Right cardiac atrium (tissue), 5 donors: ENCODE measurements at regions not wholly inside any gene's neighbourhood (a gene's known extent, or its start where the extent isn't known, plus 50 kb on each side); places are given as distances from the start of the nearest gene placed in this dataset.
A peak's percentile ranks its signal among the peaks of the same experiment; 100 is the strongest.

ENCODE experiments used
- ATAC-seq, 2 donors: fragments of 200-7000 bp; cut with Tn5 transposase; one replicate each; pipeline versions ENCODE4 v1.8.0 to v1.9.1; 2020; ENCODE audit warnings: moderate library complexity in 2 of 2, mild to moderate bottlenecking in 1 of 2
- DNase-seq, 3 donors: peaks; one replicate each; pipeline ENCODE4 v3.0.0-alpha.2; 2020
- H3K27ac ChIP-seq: one replicate; pipeline ENCODE4 v1.5.1; 2013; ENCODE audit warnings: mild to moderate bottlenecking, low read length, control low read depth, moderate library complexity
- H3K27me3 ChIP-seq: one replicate; pipeline ENCODE4 v1.6.1; 2013; ENCODE audit not compliant: control insufficient read depth, insufficient read depth
- H3K4me1 ChIP-seq: one replicate; pipeline ENCODE4 v1.6.1; 2013; ENCODE audit warnings: low read length; ENCODE audit not compliant: control insufficient read depth, insufficient read depth
- H3K4me3 ChIP-seq: one replicate; pipeline ENCODE4 v1.5.1; 2013; ENCODE audit warnings: low read length, control low read depth
- H3K9me3 ChIP-seq: one replicate; pipeline ENCODE4 v1.6.1; 2013; ENCODE audit warnings: low read length; ENCODE audit not compliant: control insufficient read depth
- WGBS: extraction: QIAGEN DNeasy Blood & Tissue Kit; methylation state at CpG from one replicate; pipeline ENCODE4 v1.1.7; 2013; 5-methylcytosine and 5-hydroxymethylcytosine counted together
- intact Hi-C, 4 donors: fragments of 100-400 bp; cut with DNase I; formaldehyde crosslinking; loops; one replicate each; pipeline versions ENCODE4 v1.11.0 to v1.14.0; 2022 to 2023
- donor health status: healthy with polysubstance abuse.
- donor health status: DM: no; HTN: yes; CAD: no.
- donor health status: DM: no; HTN: no; CAD: no.
- donor health status: DM: no; HTN: yes; CAD: no; lungs with severe emphysema.
- donor health status: DM: yes; HTN: yes; CAD: no.

DNA sequence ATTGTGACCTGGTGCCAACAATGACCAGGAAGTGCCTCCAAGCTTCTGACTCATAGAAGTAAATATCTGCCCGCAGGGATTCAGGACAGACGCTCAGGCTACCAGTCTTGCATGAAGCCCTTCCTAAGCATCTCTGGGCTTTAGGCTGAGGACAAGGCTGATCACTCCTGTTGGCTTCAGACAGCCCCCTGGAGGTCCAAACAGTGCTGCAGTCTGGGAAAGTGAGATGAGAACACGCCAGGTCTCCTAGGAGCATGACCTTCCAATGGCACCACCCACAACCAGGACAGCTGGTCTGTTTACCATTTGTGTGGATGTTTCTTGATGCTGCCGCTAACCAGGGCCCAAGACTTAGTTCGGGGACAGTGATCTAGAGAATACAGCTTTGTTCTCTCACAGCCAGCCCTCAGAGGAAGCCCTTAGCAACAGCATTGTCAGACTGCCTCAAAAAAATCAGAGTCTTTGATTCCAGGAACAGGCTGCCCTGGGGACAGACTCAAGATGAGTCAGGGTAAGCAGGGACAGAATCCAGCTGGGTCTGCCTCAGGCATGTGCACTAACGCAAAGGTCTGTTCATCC, 111.2 kb downstream of the ZNF280B start:
- no peaks in the 10 kb centered on the region for H3K4me1 ChIP-seq
- H3K4me3 ChIP-seq = no peak overlapping the region
- ATAC-seq (peak; percentile 88 to 89), DNase-seq (peak in 2 of 3 donors; percentile 51 to 66)
- 41% methylated on average over 6 of the region's 6 CpGs for WGBS
- intact Hi-C loops = loop anchor here in 1 of 4 donors (2.0 kb wide), 1 partner anchor 49 kb away; no protein-coding TSS in a partner anchor
- no peaks in the 10 kb centered on the region for H3K27me3 ChIP-seq
- H3K9me3 ChIP-seq = no peaks in the 10 kb centered on the region
- H3K27ac ChIP-seq = peak overlapping the region; percentile 18

DNA sequence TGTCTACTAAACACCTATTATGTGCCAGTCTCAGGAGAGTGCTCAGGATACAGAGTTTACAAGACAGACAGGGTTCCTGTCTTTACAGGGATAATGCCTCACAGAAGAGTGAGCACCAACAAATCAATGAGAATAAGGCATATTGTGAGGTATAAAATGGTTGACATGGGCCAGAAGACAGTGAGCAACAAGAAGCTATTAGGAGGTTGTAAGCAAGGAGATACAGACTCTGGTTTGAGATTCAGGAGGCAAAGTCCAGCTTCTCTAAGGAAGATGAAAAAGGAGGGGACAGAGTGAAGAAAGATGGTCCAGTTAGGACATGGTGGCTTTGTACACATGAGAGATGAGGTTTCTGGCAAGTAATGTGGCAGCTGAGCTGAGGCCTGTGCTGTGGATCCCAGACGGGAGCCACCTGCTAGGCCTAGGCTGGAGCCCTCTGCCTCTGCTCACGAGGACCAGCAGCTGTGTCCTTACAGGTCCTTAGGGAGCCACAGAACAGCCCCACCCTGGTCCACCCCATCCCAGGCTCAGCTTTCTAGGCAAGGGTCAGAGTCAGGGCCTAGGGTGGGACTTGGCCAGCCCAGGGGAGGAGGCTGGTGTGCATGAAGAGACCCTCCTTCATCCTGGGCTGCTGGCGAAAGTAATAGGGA, 110.5 kb downstream of the ZNF280B start:
- H3K4me1 ChIP-seq = no peaks in the 10 kb centered on the region
- ATAC-seq (peak; percentile 42 to 75), DNase-seq (peak in 2 of 3 donors; percentile 37 to 62)
- H3K9me3 ChIP-seq = no peaks in the 10 kb centered on the region
- no peaks in the 10 kb centered on the region for H3K27me3 ChIP-seq
- no peak overlapping the region for H3K27ac ChIP-seq
- WGBS = 62% methylated on average over 3 of the region's 3 CpGs
- H3K4me3 ChIP-seq = no peak overlapping the region
- intact Hi-C loops = loop anchor here in 1 of 4 donors (2.0 kb wide), 1 partner anchor 49 kb away; no protein-coding TSS in a partner anchor

DNA sequence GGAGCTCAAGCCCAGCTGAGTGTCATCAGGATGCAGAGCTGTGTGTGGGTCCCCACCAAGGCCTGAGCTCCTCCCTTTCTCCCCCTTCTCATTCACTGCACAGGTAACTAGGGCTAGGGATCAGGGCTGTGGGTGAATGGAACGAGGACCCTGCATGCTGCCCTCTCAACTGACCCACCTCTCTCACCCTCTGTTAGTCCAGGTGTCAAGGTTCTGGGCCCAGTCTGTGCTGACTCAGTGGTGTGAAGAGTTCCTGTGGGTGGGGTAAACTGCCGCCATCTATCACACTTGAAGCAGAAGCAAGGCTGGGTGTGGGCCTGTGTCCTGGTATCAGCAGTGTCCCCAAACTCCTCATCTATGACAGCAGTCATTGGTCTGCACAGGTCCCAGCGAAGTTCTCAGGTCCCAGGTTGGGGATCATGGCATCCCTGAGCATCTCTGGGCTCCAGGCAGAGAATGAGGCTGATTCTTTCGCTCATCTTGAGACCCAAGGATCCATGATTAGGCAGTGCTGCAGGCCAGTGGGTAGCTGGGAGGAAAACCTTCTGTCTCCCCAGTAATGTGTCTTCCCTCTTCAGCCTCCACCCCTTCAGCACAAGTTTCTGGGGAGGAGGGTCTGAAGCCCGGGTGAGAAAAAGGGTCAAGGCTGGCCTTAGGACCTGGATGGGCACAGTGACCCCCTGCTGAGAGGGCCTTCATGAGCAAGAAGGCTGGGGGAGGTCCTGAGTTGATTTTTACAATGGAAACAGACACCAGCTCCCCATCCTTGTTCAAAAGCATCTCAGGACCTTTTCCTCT, 109.8 kb downstream of the ZNF280B start:
- H3K27me3 ChIP-seq = no peaks in the 10 kb centered on the region
- DNase-seq (no peak), ATAC-seq (no peak)
- no peaks in the 10 kb centered on the region for H3K9me3 ChIP-seq
- 82% methylated on average over 5 of the region's 5 CpGs for WGBS
- H3K4me3 ChIP-seq = no peak overlapping the region
- intact Hi-C loops = no loop called here
- no peaks in the 10 kb centered on the region for H3K4me1 ChIP-seq
- H3K27ac ChIP-seq = no peak overlapping the region

DNA sequence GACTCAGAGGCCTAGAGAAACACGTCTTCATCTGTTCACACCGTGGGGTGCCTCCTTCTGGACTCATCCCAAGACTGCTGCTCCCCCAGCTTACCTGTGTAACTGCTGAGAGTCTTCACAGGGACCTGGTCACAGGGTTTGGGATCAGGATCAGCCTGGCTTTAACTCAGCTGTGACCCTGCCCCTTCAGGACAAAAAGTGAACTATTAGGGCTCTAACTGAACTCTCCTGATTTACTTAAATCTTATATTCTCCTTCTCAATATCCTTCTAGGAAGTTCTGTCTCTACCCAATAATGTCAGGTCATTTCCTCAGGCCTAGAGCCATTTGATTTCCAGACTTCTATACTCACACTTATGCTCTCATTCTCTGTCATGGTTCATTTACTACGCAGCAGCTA, 108.4 kb downstream of the ZNF280B start:
- H3K4me1 ChIP-seq = no peaks in the 10 kb centered on the region
- intact Hi-C loops = no loop called here
- no peaks in the 10 kb centered on the region for H3K9me3 ChIP-seq
- 66% methylated on average over 3 of the region's 3 CpGs for WGBS
- no peak overlapping the region for H3K4me3 ChIP-seq
- DNase-seq = no peak
- ATAC-seq = no peak
- H3K27ac ChIP-seq = no peak overlapping the region
- H3K27me3 ChIP-seq = no peaks in the 10 kb centered on the region

DNA sequence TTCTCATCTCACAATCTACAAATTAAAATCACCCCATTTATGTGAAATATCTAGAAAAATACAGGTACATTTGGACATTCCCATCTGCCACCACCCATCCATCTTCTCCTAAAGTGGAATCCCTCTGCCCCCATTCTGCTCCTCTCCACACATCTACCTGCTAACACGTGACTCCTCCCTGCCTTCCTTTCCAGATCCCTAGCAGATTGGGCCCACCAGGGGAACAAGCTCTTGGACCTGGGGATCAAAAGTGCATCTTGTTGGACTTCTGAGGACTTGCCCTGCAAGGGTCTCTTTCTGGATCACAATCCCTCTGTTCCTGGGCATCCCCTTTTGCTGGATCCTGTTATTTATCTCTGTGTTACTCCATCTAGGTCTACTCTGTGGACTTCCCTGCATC, 107.6 kb downstream of the ZNF280B start:
- no peaks in the 10 kb centered on the region for H3K4me1 ChIP-seq
- intact Hi-C loops = no loop called here
- ATAC-seq = no peak
- WGBS = 60% methylated on average over 1 of the region's 1 CpG
- no peak overlapping the region for H3K27ac ChIP-seq
- H3K9me3 ChIP-seq = no peaks in the 10 kb centered on the region
- no peak overlapping the region for H3K4me3 ChIP-seq
- no peaks in the 10 kb centered on the region for H3K27me3 ChIP-seq
- DNase-seq = no peak

DNA sequence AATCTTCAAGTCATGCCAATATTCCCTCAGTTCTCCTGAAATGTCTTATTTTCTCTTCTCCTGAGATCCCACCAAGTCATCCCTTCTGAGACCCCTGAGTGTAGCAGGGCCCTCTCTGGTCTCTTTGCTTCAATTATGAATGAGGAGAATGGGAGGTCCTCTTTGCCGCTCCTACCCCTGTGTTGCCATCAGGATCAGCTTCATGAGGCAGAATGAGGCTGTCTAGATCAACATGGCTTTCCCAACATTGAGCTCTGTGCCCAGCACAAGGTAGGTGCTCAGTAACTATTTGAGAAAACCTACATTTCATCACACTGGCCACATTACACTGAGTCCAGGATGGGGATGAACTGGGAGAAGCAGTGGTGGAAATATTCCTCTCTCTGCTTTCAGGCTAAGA, 107.2 kb downstream of the ZNF280B start:
- Histone ChIP-seq H3K27ac (no peak overlapping the region), H3K4me1 (no peaks in the 10 kb centered on the region), H3K4me3 (no peak overlapping the region), H3K27me3 (no peaks in the 10 kb centered on the region), H3K9me3 (no peaks in the 10 kb centered on the region)
- intact Hi-C loops = no loop called here
- ATAC-seq (no peak), DNase-seq (no peak)
- 91% methylated on average over 1 of the region's 1 CpG for WGBS

DNA sequence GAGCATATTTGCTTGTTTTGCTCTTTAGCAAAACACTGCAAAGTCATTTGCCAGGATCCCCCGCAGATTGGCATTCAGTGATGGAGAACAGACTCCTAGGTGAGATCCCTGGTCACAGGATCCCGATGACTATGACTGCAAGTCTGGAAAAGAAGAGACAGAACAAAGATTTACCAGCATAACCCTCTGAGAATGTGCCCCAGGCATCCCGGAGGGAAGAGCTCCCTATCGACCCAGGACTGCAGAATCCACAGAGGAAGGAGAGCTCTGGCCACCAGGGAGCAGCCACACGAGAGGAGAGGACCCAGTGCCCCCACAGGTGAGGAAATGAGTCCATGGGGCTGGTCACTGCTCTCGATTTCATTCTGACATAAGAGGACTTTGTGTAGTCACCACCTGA, 105.2 kb downstream of the ZNF280B start:
- intact Hi-C loops = no loop called here
- H3K4me1 ChIP-seq = no peaks in the 10 kb centered on the region
- no peaks in the 10 kb centered on the region for H3K27me3 ChIP-seq
- WGBS = 58% methylated on average over 6 of the region's 6 CpGs
- H3K4me3 ChIP-seq = no peak overlapping the region
- H3K27ac ChIP-seq = no peak overlapping the region
- no peak for ATAC-seq
- no peak for DNase-seq
- H3K9me3 ChIP-seq = no peaks in the 10 kb centered on the region

DNA sequence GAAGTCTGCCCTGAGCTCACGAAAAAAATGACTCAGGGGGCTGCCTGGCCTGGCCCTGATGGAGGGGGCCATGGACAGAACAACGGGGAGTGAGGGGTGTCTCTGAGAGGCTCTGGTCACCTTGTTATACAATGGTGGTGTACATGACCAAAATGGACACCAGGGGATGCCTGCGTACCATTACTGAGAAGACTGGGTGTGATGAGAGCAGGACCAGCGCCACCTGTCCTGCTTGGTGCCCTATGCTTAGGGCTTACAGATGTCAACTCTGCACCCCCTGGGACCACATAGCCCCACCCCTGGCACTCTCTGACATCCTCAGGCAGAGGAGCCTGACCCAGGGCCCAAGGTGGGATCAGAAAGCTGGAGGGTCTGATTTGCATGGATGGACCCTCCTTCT, 104.8 kb downstream of the ZNF280B start:
- DNase-seq (no peak), ATAC-seq (peak in 1 of 2 donors; percentile 23)
- 82% methylated on average over 4 of the region's 4 CpGs for WGBS

DNA sequence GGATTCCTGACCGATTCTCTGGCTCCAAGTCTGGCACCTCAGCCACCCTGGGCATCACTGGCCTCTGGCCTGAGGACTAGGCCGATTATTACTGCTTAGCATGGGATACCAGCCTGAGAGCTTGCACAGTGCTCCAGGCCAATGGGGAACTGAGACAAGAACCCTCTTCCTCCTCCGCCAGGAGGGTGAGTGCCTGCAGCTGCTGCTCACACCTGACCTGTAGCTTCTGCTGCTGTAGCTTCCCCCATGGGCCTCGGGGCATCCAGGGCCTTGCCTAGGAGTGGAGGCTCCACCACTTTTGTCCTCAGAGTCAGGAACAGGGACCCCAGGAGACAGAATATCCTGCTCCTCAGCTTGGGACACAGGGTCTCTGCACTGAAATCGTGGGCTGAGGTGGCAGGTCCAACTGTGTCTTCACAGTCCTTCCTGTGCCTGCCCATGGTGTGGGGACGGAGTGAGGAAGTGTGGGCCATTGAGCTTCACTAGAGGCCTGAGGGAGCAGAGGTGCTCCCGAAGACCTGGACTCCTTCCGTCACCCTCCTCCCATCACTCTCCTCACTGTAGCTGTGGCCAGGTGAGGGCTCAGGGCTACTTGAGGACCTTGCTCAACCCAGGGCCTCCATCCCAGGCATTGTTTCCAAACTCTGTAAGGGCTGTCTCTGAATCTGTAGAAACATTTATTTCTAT, 103.8 kb downstream of the ZNF280B start:
- ATAC-seq (no peak), DNase-seq (no peak)
- WGBS = 77% methylated on average over 8 of the region's 8 CpGs
- H3K4me1 ChIP-seq = no peaks in the 10 kb centered on the region
- no peak overlapping the region for H3K4me3 ChIP-seq
- intact Hi-C loops = no loop called here
- H3K9me3 ChIP-seq = no peaks in the 10 kb centered on the region
- no peaks in the 10 kb centered on the region for H3K27me3 ChIP-seq
- H3K27ac ChIP-seq = no peak overlapping the region

More for the DNA sequence above, 104.8 kb downstream of the ZNF280B start:
- Histone ChIP-seq H3K27ac (no peak overlapping the region), H3K4me1 (no peaks in the 10 kb centered on the region), H3K9me3 (no peaks in the 10 kb centered on the region), H3K4me3 (no peak overlapping the region), H3K27me3 (no peaks in the 10 kb centered on the region)
- intact Hi-C loops = no loop called here

DNA sequence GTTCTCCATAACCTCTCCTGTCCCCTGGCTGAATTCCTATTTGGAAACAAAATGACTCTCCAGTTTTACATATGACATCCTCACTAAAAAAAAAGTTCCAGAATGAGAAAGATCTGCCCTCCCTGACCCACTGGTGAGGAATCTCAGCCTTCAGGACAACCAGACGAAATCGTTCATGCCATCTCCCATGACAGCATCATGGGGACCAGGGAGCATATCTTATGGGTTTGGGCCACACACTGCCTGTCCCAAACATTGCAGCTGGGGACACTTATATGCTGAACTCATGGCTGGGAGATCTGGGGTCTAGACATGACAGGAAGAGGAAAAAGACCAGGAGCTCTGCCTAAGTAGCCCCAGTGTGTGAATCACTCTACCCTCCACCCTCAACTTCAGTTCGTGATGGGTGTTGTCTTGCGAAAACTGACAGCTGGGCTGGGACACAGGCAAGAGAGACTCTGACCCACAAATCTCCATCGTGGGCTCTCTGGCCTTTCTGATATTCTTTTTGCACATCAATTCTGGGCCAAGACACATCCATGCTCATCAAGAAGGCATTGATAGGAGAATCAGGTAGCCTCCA, 102.0 kb downstream of the ZNF280B start:
- Histone ChIP-seq H3K27me3 (no peaks in the 10 kb centered on the region), H3K9me3 (no peaks in the 10 kb centered on the region), H3K27ac (no peak overlapping the region), H3K4me3 (no peak overlapping the region), H3K4me1 (no peaks in the 10 kb centered on the region)
- 59% methylated on average over 5 of the region's 5 CpGs for WGBS
- ATAC-seq = no peak
- intact Hi-C loops = no loop called here
- DNase-seq = no peak
